ENCODE measurements at regions not wholly inside any gene's neighbourhood (a gene's known extent, or its start where the extent isn't known, plus 50 kb on each side); places are given as distances from the start of the nearest gene placed in this dataset.
"Not testable (repeated sequence)": the region's sequence is repeated elsewhere in the genome, so short reads cannot be mapped to it uniquely, and the experiment has no call there.

DNA sequence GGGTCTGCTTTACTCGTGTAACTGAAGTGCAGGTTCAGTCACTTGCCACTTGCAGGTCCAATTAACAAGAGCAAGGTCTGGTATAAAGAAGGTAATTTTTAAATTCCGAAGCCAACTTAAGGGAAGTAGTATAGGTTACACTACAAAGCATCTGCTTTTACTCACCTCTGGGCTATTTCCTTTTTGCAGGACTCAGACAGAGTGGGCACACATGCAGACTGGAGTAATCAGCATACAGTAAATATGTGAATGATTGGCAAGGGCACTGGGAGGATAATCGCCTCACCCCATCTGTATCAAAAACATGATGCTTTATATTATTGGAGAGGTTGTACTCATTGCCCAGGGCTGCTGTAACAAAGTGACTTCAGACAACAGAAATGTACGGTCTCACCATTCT, 160.1 kb upstream of the CDH5 start:
- no peak for DNase-seq (ENCODE audit: low read depth)

DNA sequence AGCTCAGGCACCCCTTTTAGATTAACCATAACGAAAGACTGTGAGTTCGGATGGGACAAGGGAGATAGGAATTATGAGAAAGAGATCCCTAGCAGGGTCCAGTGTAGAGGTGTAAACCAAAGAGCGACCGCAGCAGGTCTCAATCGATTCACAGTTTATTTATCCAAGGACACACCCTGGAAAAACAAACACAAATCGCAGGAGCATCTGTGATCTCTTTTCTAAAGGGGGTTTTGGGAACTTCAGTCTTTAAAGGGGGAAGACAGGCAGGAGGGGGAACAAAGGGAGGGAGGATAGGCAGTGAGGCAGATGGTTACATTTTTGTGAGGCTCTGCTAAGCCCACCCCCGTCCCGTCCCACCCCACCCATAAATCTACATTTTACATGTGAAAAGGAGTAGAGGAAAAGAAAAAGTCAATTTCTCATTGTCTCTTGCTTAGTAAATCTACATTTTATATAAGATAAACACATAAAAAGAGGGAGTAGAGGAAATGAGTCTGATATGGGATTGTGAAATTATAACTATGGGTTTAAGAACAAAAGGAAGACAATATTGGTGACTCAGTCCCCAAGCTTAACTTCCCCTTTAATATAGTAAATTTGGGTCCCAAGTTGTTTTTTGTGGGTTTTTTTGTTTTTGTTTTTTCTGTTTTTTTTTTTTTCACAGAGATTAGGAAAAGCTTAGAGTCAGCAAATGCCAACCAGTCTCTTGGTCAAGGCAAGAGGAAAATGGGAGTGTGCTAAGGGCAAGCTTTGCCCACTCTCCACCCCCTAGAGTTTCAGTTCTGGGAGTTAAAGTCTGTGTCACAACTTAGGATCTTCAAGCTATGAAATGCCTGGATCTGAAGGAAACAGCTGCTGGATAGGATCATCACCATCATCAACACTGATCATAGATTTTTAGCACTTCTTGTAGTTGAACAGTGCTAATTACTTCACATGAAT, 160.9 kb upstream of the CDH5 start:
- DNase-seq (ENCODE audit: low read depth): no peak

DNA sequence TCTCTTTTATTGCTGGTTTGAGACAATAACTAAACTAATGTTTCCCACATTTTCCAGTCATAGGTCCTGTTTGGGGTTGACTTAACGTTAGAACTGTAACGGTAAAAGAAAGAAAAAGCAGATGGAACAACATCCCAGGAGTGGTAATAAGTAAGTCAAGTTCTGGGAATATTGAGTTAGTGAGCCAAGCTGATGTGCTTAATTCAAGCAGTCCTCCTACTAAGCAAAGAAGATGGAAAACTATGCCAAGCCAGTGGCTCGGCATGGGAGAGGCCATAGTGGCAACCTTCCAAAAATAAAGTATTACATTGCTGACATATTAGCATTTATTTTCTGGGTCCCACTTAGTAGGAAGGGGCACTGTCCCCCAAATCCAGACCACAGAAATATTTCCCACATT, 161.7 kb upstream of the CDH5 start:
- DNase-seq (ENCODE audit: low read depth): no peak

DNA sequence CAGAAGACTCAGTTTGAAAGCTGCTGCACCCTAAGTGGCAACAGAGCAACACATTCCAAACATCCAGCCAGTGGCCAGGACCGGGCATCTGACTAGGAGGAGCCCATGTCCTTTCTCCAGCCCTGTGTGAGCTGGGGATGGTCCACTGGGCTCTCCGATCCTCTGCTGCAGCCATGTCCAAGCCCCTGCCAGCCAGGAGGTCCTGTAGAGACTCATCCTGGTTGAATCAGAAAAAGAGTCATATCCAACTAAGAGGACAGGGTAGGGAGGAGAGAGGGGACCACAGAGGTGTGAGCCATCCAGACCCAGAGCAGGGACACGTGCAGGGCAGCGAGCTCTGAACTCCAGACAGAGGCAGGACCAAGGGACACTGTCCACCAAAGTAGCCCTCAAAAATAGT, 163.0 kb upstream of the CDH5 start:
- no peak for DNase-seq (ENCODE audit: low read depth)

DNA sequence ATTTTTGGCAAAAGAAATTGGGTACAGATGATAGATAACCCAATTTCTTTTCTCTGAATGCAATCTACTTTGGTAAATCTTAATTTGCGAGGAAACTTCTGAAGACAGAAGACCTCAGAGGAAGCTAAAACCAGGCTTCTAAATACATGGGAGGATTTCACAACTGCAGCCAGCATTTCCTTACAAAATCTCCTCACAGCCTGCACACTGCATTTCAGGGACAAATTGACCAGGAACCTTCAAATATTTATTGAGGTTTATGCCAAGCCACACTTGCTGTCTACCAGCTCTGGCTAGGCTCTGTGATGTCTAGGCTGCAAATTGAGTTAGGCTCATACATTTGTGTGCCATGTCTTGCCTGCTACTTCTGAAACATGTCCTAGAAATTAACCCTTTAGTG, 167.3 kb upstream of the CDH5 start:
- no peak for DNase-seq (ENCODE audit: low read depth)

DNA sequence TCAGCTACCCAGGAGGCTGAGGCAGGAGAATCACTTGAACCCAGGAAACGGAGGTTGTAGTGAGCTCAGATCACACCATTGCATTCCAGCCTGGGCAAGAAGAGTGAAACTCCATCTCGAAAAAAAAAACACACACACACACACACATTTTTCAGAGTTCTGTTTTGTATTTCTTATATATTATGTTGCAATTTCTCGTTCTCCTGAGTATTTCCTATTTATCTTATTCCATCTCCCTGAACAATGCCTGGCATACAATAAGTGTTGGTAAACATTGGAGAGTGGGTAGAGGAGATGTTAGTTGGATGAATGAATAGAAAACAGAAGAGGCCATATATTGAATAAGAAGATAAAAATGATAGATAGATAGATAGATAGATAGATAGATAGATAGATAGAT, 167.8 kb upstream of the CDH5 start:
- DNase-seq (ENCODE audit: low read depth): no peak

DNA sequence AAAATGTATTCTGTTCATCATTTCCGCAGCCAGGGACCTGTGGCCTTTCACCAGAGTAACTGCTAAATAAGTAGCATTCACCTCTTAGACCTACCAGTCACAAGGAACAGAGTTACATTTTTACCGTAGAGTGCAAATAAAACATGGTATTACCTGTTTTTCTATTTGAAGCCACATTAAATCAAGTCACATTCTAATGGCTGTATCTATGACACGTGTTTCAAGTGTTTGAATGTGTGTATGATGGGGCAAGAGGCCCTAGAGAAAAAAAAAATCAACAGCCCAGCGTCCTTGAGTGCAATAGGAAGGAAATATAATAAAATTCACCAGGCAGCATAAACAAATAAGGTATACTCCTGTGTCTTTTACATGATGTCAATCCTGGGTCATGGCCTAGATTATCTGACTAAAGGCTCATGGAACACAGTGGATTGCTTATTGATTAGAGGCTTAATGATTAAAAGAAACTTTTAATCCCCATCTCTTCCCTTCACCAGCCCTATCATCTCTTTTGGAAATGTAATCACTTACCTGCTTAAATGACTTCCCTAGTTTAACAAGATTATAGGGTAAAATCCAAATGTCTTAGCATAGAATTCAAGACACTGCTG, 168.7 kb upstream of the CDH5 start:
- no peak for DNase-seq (ENCODE audit: low read depth)

DNA sequence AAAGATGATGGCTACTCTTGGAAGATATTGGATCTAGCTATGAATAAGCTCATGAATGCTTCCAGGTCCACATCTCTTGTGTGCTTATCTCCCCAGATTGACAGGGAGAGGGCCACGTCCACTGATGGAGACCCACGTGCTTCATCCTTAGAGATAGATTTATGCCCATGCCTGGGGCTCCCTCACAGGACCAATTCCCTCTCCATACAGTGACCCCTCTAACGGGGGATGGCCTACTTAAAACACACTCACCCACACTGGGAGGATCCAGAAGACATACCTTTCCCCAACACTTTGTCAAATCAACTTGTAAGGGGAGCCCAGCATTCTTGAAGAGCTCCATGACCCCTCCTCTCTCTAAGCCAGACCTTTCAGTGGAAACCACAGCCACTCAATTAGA, 169.7 kb upstream of the CDH5 start:
- no peak for DNase-seq (ENCODE audit: low read depth)

DNA sequence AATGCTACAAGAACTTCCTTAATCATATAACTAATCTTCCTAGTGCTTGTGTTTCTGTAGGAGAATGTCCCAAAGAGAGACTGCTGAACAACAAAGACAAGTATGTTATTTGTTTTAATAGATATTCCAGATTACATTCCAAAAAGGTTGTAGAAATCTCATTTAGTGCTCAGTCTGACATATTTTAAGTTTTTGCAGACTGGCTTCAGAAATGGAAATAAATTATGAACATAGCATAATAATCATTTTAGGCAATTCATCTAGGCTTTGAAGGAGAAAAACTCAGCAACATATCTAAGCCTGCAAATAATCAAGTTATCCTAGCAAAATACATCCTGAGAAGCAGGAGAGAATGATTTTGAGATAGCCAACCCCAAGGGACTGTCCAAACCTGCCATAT, 171.6 kb upstream of the CDH5 start:
- DNase-seq (ENCODE audit: low read depth): no peak

DNA sequence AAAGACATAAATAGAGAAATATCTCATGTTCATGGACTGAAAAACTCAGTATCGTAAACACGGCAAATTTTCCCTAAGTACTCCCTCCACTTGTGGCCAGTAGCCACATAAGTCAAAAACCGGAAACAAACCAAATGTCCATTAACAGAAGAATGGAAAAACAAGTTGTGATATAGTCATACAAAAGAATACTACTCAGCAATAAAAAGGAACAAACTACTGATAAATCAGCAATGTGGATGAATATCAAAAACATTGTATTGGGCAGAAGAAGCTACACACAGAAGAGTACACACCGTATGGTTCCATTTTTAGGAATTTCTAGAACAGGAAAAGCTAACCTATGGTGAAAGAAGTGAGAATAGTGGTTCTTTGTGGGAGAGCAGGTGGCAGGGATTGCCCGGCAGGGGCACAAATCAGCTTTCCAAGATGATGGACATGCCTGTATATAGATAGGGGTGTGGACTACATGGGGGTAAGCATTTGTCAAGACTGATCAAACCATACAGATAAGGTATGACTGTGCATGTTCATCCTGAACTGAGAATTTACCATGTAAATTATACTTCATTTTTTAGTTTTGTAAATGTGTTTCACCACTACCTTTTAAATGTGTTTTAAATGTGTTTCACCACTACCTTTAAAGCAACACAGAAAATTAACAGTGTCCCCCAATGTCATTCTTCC, 172.8 kb upstream of the CDH5 start:
- no peak for DNase-seq (ENCODE audit: low read depth)

DNA sequence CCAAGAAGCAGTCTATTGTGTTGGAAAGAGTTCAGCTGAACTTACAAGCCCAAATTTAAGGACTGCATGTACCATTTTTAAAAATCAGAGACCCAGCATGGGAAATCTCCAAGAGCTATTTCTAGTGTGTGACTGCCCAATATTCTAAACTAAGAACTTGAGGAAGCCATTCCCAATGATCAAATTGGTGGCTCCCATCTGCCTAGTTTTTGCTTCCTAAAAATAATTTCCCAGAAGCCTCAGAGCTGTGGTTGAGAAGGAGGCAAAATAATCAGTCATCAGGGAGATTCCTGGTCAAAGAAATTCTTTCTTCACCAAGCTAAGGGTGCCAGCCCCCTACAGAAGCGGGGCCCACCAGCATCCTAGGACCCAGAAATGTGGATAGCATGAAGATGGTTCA, 176.1 kb upstream of the CDH5 start:
- DNase-seq (ENCODE audit: low read depth): no peak

DNA sequence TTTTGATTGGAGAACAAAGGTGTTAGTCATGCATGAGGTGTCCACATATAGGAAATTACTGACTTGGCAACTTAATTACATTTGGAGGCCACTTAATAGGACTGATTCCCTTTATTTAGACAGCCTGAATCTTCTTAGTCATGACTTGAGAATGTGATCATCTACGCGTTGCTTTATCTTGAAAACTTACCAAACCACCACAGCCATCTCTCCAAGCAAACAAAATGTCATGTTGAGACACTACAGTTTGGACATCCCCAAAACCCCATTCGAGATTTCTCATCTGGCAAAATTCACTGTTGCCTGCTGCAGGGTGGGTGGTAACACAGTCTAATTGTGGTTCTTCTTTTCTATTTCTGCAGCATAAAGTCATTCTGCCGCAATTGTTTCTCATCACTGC, 176.5 kb upstream of the CDH5 start:
- peak; percentile 19 for DNase-seq (ENCODE audit: low read depth)

DNA sequence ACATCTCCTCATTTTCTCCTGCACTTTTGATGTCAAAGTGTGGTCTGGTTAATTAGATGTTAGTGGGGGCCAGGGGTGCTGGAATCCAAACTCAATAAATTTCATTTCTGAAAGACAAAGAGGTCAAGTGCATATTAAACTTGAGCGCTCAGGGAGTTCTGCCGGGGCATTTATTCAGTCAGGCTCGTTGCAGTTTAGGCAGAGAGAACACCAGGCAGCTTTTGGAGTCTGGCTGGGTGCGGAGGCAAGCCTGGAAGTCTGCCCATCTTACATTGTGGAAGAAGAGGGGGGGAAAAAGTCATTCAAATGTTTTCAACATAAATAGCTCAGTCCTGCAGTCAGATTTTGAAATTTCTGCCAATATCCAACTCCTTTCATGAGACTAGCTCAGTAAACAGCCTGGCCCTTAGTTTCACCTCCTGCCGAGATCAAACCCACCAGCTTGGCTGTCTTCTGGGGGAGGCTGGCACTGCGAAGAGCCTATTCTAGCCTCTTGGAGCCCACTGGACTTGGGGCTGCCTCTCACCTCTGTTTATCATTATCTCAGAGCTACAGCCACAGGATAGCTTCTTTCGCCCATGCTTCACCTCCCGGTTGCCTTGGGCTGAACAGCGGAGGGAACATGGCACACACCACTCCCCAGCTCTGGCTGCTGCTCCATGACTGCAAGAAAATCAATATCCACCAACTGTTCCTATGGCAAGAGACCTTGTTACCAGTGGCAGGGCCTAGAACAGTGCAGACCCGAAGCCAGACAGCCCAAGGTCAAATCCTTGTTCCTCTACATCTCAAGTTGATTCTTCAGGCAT, 177.4 kb upstream of the CDH5 start:
- DNase-seq (ENCODE audit: low read depth): no peak

DNA sequence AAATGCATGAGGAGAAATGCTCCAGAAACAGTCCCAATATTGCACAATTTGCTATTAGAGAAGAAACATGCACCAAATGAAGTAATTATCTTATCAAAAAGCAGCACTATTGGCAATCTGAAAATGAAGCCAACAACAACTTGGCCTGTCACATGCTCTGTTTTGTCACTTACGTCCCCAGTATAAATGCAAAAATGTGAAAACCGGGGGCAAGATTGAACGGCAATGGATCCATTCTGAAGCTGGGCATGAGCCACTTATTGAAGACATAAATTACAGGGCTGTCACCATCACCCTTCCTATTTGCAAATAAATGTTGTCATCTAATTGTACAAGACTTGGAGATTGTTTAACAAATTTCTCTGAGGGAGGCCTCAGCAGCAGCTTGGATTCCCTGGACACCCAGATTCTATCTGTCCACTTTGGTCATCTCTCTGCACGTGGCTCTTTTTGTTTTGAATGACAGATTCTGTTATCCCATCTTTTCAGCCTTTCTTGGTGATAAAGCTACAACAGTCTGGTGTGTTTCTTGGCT, 180.2 kb upstream of the CDH5 start:
- no peak for DNase-seq (ENCODE audit: low read depth)

DNA sequence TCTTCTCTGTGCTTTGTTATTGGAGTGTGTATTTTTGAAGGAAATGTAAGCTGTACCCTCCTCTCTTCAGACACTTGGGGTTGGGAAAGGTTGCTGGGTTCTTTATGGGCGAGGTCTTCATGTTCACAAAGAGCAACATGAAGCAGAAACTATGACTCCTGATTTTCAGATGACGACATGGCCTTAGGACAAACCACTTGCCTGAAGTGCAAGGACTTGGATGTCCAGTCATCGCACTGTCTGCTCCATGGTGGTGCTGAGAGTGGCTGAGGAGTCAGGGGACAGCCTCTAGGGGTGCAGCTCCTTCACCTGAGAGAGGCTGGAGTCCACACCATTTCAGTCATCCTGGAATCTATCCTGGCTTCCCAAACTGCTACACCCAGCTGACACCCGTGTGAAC, 183.9 kb upstream of the CDH5 start:
- no peak for DNase-seq (ENCODE audit: low read depth)

DNA sequence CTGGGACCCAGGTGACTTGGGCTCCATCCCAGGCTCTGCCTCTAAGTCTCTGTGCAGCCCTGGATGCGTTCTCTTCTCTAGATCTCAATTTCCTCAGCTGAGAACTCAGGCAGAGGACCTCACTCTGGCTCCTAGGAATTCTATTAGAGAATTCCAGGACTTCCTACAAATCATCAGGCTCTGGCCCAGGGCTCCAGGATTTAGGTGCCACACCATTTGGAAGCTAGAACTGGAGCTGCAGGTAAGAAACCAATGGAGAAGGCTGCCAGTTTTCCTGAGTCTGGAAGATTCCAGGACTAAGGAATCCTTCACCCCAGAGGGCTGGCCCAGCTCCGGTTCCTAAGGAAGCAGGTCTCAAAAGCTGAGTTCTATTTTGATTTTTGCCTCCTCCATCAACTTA, 189.8 kb upstream of the CDH5 start:
- no peak for DNase-seq (ENCODE audit: low read depth)

DNA sequence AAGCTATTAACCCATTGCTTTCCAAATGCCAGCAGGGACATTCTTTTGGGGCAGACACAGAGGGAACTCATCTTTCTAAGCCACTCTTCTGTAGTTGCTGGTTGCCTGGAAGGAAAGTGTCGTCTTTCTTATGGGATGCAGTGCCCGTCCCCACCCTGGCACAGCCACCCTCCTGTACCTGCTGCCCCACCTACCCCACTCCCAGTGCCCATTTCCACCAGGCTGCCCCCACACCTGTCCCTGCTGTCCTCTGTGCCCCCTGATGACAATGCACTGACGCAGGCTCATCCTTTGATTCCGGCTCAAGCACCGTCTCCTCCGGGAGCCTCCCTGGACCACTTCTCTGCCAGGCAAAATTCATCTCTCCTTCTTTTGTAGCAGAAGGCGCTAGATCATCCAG, 190.4 kb upstream of the CDH5 start:
- DNase-seq (ENCODE audit: low read depth): no peak

DNA sequence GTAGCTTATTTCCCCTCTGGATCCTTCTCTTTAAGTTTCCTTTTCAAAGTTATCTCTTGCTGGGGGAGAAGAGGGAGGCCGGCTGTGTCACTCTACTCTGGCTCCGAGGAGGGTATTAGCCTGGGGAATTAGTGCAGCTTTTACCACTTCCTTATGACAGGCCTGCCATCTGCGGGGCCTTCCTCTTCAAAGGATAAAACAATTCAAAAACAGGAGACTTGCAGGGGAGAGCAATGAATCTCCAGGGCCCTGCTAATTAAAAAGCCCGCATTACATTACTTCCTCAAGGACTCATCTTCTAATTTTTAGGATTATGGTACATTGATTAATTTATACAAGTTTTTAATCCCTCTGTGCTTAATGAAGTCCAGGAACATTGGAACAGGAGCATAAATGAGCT, 190.9 kb upstream of the CDH5 start:
- DNase-seq (ENCODE audit: low read depth): no peak

DNA sequence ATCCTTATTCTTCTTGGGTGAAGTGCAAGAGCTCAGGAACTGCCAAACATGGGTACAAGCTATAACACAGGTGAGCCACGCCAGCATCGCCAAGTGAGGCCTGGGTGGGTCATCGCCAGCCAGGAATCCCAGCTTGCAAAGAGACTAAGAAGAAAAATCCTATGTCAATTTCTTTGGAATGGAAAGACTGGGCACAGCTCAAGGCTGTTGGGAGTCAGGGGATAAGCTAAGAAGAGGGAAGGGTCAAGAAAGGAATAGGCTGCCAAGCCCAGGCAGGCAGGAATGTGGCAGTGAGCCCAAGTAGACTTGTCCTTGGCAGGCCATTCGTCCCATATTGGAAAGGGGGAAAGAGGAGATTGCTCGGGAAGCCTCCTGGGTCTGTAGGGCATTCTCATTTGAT, 191.4 kb upstream of the CDH5 start:
- no peak for DNase-seq (ENCODE audit: low read depth)

DNA sequence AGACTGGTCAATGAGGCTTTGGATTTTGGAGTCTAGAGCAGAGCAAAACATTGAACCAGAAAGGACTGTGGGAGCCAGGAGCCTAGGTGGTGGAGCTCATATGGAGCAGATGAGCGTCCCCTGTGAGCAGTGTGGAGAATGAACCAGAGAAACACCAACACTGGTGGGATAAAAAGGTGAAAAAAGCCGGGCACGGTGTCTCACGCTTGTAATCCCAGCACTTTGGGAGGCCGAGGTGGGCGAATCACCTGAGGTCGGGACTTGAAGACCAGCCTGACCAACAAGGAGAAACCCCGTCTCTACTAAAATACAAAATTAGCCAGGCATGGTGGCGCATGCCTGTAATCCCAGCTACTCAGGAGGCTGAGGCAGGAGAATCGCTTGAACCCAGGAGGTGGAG, 192.7 kb upstream of the CDH5 start:
- DNase-seq (ENCODE audit: low read depth): not testable (repeated sequence)

DNA sequence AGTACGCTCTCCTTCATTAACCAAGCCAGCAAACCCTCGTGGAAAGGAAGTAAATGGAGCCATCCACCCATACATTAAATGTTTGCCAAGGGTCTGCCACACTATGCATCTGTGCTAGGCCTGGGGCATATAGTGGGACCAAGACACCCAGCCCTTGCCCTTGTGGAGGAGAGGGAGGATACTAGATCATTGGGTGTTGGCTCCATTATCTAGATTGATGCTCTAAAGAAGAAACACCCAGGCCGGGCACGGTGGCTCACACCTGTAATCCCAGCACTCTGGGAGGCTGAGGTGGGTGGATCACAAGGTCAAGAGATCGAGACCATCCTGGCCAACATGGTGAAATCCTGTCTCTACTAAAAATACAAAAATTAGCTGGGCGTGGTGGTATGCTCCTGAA, 193.3 kb upstream of the CDH5 start:
- DNase-seq (ENCODE audit: low read depth): not testable (repeated sequence)

DNA sequence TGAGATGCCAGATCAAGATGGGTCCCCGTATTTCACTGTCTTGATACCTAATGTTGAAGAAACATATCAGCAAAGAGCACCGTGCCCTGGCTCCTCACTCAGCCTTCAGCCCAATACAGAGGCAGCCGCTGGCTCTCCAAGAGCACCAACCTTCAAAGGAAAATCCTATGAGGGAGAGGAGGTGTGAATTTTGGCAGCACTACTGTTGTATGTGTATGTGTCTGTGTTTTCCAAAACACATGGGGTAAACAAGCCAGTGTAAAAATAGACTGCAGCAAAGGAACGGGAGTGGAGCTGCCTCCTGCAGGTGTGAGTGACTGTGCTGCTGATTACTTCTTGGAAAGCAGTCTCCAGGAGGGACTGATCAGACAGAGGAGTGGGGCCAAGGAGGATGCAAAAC, 194.0 kb upstream of the CDH5 start:
- DNase-seq (ENCODE audit: low read depth): no peak

All from HS-27A (cell line).